ENCODE measurements at regions not wholly inside any gene's neighbourhood (a gene's known extent, or its start where the extent isn't known, plus 50 kb on each side); places are given as distances from the start of the nearest gene placed in this dataset.

GRCh38 chr1:192418552-192419285, 101.9 kb downstream of the RGS21 start:
- Mint-ChIP-seq H3K27me3 (no peaks in the 10 kb centered on the region), H3K4me3 (no peak overlapping the region), H3K36me3 (no peaks in the 10 kb centered on the region), H3K27ac (no peak overlapping the region), H3K9me3 (no peaks in the 10 kb centered on the region), H3K4me1 (no peaks in the 10 kb centered on the region)
- DNase-seq = no peak
- no peak for ATAC-seq (replicated peaks)

- DNase-seq (no peak), ATAC-seq (replicated peaks) (no peak)
- no peaks in the 10 kb centered on the region for H3K4me1 Mint-ChIP-seq
- peaks cover 9 to 14% of the 10 kb centered on the region in 2 donors for H3K9me3 Mint-ChIP-seq
- H3K36me3 Mint-ChIP-seq = no peaks in the 10 kb centered on the region
- no peak overlapping the region for H3K27ac Mint-ChIP-seq
- H3K27me3 Mint-ChIP-seq = peaks cover 0 to 2% of the 10 kb centered on the region in 2 donors
- H3K4me3 Mint-ChIP-seq = no peak overlapping the region
These were observed 113.9 kb downstream of the RGS21 start for GRCh38 chr1:192430644-192431043.

GRCh38 chr1:192435704-192436103, 118.9 kb downstream of the RGS21 start:
- peaks cover 0 to 5% of the 10 kb centered on the region in 2 donors for H3K9me3 Mint-ChIP-seq
- ATAC-seq (replicated peaks) = no peak
- no peak overlapping the region for H3K4me3 Mint-ChIP-seq
- peaks cover 2 to 5% of the 10 kb centered on the region in 2 donors for H3K27me3 Mint-ChIP-seq
- H3K36me3 Mint-ChIP-seq = no peaks in the 10 kb centered on the region
- H3K27ac Mint-ChIP-seq = no peak overlapping the region
- H3K4me1 Mint-ChIP-seq = no peaks in the 10 kb centered on the region
- no peak for DNase-seq

- Mint-ChIP-seq H3K36me3 (no peaks in the 10 kb centered on the region), H3K4me1 (no peaks in the 10 kb centered on the region), H3K4me3 (no peak overlapping the region), H3K9me3 (peaks cover 0 to under 1% of the 10 kb centered on the region in 2 donors), H3K27ac (no peak overlapping the region), H3K27me3 (peaks cover 5 to 7% of the 10 kb centered on the region in 2 donors)
- ATAC-seq (replicated peaks) = no peak
- DNase-seq = no peak
These were observed 119.8 kb downstream of the RGS21 start for GRCh38 chr1:192436441-192437078.

GRCh38 chr1:192438737-192439136, 121.9 kb downstream of the RGS21 start:
- no peak for DNase-seq
- Mint-ChIP-seq H3K4me1 (no peaks in the 10 kb centered on the region), H3K9me3 (no peaks in the 10 kb centered on the region), H3K36me3 (no peaks in the 10 kb centered on the region), H3K4me3 (no peak overlapping the region), H3K27ac (no peak overlapping the region), H3K27me3 (peaks cover 5 to 7% of the 10 kb centered on the region in 2 donors)
- no peak for ATAC-seq (replicated peaks)

GRCh38 chr1:192439373-192440025, 122.7 kb downstream of the RGS21 start:
- DNase-seq = no peak
- no peaks in the 10 kb centered on the region for H3K9me3 Mint-ChIP-seq
- ATAC-seq (replicated peaks) = no peak

GRCh38 chr1:192441492-192441891, 124.7 kb downstream of the RGS21 start:
- Mint-ChIP-seq H3K9me3 (no peaks in the 10 kb centered on the region), H3K4me3 (no peak overlapping the region), H3K4me1 (no peaks in the 10 kb centered on the region), H3K27me3 (peaks cover 0 to 7% of the 10 kb centered on the region in 2 donors), H3K36me3 (no peaks in the 10 kb centered on the region), H3K27ac (no peak overlapping the region)
- no peak for ATAC-seq (replicated peaks)
- no peak for DNase-seq

More at GRCh38 chr1:192439373-192440025, 122.7 kb downstream of the RGS21 start:
- H3K27ac Mint-ChIP-seq = no peak overlapping the region
- no peak overlapping the region for H3K4me3 Mint-ChIP-seq
- H3K27me3 Mint-ChIP-seq = peaks cover 5 to 7% of the 10 kb centered on the region in 2 donors
- H3K36me3 Mint-ChIP-seq = no peaks in the 10 kb centered on the region
- no peaks in the 10 kb centered on the region for H3K4me1 Mint-ChIP-seq

- no peaks in the 10 kb centered on the region for H3K9me3 Mint-ChIP-seq
- no peaks in the 10 kb centered on the region for H3K4me1 Mint-ChIP-seq
- peaks cover 3 to 12% of the 10 kb centered on the region in 2 donors for H3K27me3 Mint-ChIP-seq
- H3K36me3 Mint-ChIP-seq = no peaks in the 10 kb centered on the region
- no peak overlapping the region for H3K27ac Mint-ChIP-seq
- ATAC-seq (replicated peaks) (no peak), DNase-seq (no peak)
- no peak overlapping the region for H3K4me3 Mint-ChIP-seq
These were observed 125.9 kb downstream of the RGS21 start for GRCh38 chr1:192442736-192443135.

- H3K27ac Mint-ChIP-seq = no peak overlapping the region
These were observed 126.8 kb downstream of the RGS21 start for GRCh38 chr1:192443616-192444015.

GRCh38 chr1:192445241-192445640, 128.4 kb downstream of the RGS21 start:
- no peak for ATAC-seq (replicated peaks)
- Mint-ChIP-seq H3K27ac (no peak overlapping the region), H3K27me3 (peaks cover 3 to 12% of the 10 kb centered on the region in 2 donors), H3K36me3 (no peaks in the 10 kb centered on the region), H3K4me3 (no peak overlapping the region), H3K4me1 (no peaks in the 10 kb centered on the region), H3K9me3 (no peaks in the 10 kb centered on the region)
- no peak for DNase-seq

More at GRCh38 chr1:192443616-192444015, 126.8 kb downstream of the RGS21 start:
- Mint-ChIP-seq H3K4me1 (no peaks in the 10 kb centered on the region), H3K36me3 (no peaks in the 10 kb centered on the region), H3K4me3 (no peak overlapping the region), H3K9me3 (no peaks in the 10 kb centered on the region), H3K27me3 (peaks cover 3 to 12% of the 10 kb centered on the region in 2 donors)
- ATAC-seq (replicated peaks) (no peak), DNase-seq (no peak)

GRCh38 chr1:192445839-192446489, 129.2 kb downstream of the RGS21 start:
- no peaks in the 10 kb centered on the region for H3K9me3 Mint-ChIP-seq
- no peak for ATAC-seq (replicated peaks)
- no peaks in the 10 kb centered on the region for H3K36me3 Mint-ChIP-seq
- H3K4me3 Mint-ChIP-seq = no peak overlapping the region
- H3K27ac Mint-ChIP-seq = no peak overlapping the region
- H3K27me3 Mint-ChIP-seq = peaks cover 6 to 11% of the 10 kb centered on the region in 2 donors
- H3K4me1 Mint-ChIP-seq = no peaks in the 10 kb centered on the region
- no peak for DNase-seq

- Mint-ChIP-seq H3K4me1 (no peaks in the 10 kb centered on the region), H3K4me3 (no peak overlapping the region), H3K9me3 (no peaks in the 10 kb centered on the region), H3K27ac (no peak overlapping the region), H3K27me3 (peaks cover 7 to 10% of the 10 kb centered on the region in 2 donors), H3K36me3 (no peaks in the 10 kb centered on the region)
- DNase-seq = no peak
- ATAC-seq (replicated peaks) = no peak
These were observed 127.5 kb upstream of the RGS1 start for GRCh38 chr1:192448026-192448578.

GRCh38 chr1:192453360-192453992, 122.1 kb upstream of the RGS1 start:
- no peak overlapping the region for H3K4me3 Mint-ChIP-seq
- H3K36me3 Mint-ChIP-seq = no peaks in the 10 kb centered on the region
- peaks cover 6 to 14% of the 10 kb centered on the region in 2 donors for H3K27me3 Mint-ChIP-seq
- no peak overlapping the region for H3K27ac Mint-ChIP-seq
- H3K4me1 Mint-ChIP-seq = no peaks in the 10 kb centered on the region
- no peak for DNase-seq
- no peak for ATAC-seq (replicated peaks)
- H3K9me3 Mint-ChIP-seq = no peaks in the 10 kb centered on the region

- peaks cover 0 to 4% of the 10 kb centered on the region in 2 donors for H3K4me1 Mint-ChIP-seq
- H3K4me3 Mint-ChIP-seq = no peak overlapping the region
- no peak overlapping the region for H3K27ac Mint-ChIP-seq
- DNase-seq (no peak), ATAC-seq (replicated peaks) (no peak)
- H3K27me3 Mint-ChIP-seq = peaks cover 11 to 25% of the 10 kb centered on the region in 2 donors
- H3K36me3 Mint-ChIP-seq = no peaks in the 10 kb centered on the region
- H3K9me3 Mint-ChIP-seq = no peaks in the 10 kb centered on the region
These were observed 116.1 kb upstream of the RGS1 start for GRCh38 chr1:192459467-192459866.
